ENCODE measurements at regions not wholly inside any gene's neighbourhood (a gene's known extent, or its start where the extent isn't known, plus 50 kb on each side); places are given as distances from the start of the nearest gene placed in this dataset.

DNA sequence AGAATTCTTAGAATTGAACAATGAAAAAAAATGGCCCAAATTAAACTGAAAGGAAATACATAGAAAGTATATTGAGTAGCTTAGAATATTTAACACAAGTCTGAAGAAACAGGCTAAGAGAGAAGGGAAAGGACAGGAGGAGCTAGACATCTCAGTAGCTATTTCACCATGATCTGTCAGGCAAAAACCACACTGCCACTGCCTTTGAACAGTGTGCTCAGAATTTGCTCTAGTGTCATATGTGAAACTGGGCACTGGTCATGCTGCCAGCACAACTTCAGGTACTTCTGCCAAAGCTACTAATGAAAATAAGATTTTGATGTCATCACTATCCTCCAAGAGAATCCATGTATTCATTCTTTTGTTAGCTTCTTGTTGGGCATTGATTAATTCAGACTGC lies 1280.8 kb upstream of the PCDH20 start:
- TF ChIP-seq, protein P1, sequence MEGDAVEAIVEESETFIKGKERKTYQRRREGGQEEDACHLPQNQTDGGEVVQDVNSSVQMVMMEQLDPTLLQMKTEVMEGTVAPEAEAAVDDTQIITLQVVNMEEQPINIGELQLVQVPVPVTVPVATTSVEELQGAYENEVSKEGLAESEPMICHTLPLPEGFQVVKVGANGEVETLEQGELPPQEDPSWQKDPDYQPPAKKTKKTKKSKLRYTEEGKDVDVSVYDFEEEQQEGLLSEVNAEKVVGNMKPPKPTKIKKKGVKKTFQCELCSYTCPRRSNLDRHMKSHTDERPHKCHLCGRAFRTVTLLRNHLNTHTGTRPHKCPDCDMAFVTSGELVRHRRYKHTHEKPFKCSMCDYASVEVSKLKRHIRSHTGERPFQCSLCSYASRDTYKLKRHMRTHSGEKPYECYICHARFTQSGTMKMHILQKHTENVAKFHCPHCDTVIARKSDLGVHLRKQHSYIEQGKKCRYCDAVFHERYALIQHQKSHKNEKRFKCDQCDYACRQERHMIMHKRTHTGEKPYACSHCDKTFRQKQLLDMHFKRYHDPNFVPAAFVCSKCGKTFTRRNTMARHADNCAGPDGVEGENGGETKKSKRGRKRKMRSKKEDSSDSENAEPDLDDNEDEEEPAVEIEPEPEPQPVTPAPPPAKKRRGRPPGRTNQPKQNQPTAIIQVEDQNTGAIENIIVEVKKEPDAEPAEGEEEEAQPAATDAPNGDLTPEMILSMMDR (IDR thresholded peaks at IDR 0.05; ENCODE audit: insufficient read depth, low read length, poor library complexity, severe bottlenecking), result no peak
- TF ChIP-seq EZH2phosphoT487 (conservative IDR thresholded peaks at IDR 0.05; ENCODE audit: low read length), result no peak

Measured in SU-DHL-6 (cell line).